ENCODE measurements at regions not wholly inside any gene's neighbourhood (a gene's known extent, or its start where the extent isn't known, plus 50 kb on each side); places are given as distances from the start of the nearest gene placed in this dataset.

- no peaks in the 10 kb centered on the region for H3K36me3 ChIP-seq (ENCODE audit: control insufficient read depth, insufficient read depth, low read length)
- no peak overlapping the region for H3K23ac ChIP-seq (ENCODE audit: low read depth, low read length)
- H3K27ac ChIP-seq (ENCODE audit: insufficient read depth, low read length) = no peak overlapping the region
- no peak overlapping the region for H3K4me2 ChIP-seq (ENCODE audit: low read depth, low read length)
- intact Hi-C loops (cut with micrococcal nuclease) (no loop called here), in situ Hi-C loops (cut with MboI; ENCODE audit: low sequenced_read_pairs) (no loop called here), dilution Hi-C loops (cut with HindIII; ENCODE audit: low sequenced_read_pairs, unreplicated experiment) (no loop called here)
- no peaks in the 10 kb centered on the region for H3K4me1 ChIP-seq (ENCODE audit: control insufficient read depth, insufficient read depth, low read length)
- no peaks in the 10 kb centered on the region for H3K9me1 ChIP-seq (ENCODE audit: insufficient read depth, low read length)
- H4K91ac ChIP-seq (ENCODE audit: insufficient read depth, low read depth, low read length) = no peak overlapping the region
- H3K9ac ChIP-seq (ENCODE audit: low read depth, low read length) = no peak overlapping the region
- no peak overlapping the region for H4K5ac ChIP-seq (ENCODE audit: low read depth, low read length)
- H3K4ac ChIP-seq (ENCODE audit: low read depth, low read length) = no peak overlapping the region
- no peak overlapping the region for H3K56ac ChIP-seq (ENCODE audit: extremely low read depth, insufficient read depth, low read length)
- no peak overlapping the region for H4K8ac ChIP-seq (ENCODE audit: low read depth in 2 of 2, low read length in 2 of 2)
- H3K4me3 ChIP-seq (ENCODE audit: insufficient read depth, low read depth, low read length) = no peak overlapping the region
- DNase-seq (peak; percentile 29), ATAC-seq (ENCODE audit: low read depth) (no peak; the same call in 1 of the 2 replicates)
- no peaks in the 10 kb centered on the region for H3K27me3 ChIP-seq (ENCODE audit: control insufficient read depth, insufficient read depth, low read length)
- no peak overlapping the region for H2AK5ac ChIP-seq (ENCODE audit: low read depth, low read length)
- H4K20me1 ChIP-seq (ENCODE audit: insufficient read depth, low read length) = no peaks in the 10 kb centered on the region
- no peak overlapping the region for H2AFZ ChIP-seq (replicated peaks; ENCODE audit: low read length, poor library complexity)
- POLR2A ChIA-PET (ENCODE audit: unreplicated experiment) = no interaction called here
- CTCF ChIA-PET = no interaction called here
- no peak overlapping the region for H2BK5ac ChIP-seq (ENCODE audit: low read depth, low read length, poor library complexity, severe bottlenecking)
- TF ChIP-seq NFE2L2 (IDR thresholded peaks at IDR 0.05; ENCODE audit: low read depth, low read length) (no peak), POLR2A (IDR thresholded peaks at IDR 0.05; ENCODE audit: low read depth, low read length) (no peak), CEBPB (IDR thresholded peaks at IDR 0.05; ENCODE audit: low read depth, low read length) (no peak), BHLHE40 (IDR thresholded peaks at IDR 0.05; ENCODE audit: low read depth, low read length) (no peak), RAD21 (IDR thresholded peaks at IDR 0.05; ENCODE audit: low read length) (no peak), USF2 (IDR thresholded peaks at IDR 0.05; ENCODE audit: low read depth, low read length) (no peak), FOS (IDR thresholded peaks at IDR 0.05; ENCODE audit: low read depth, low read length) (no peak), SMC3 (IDR thresholded peaks at IDR 0.05; ENCODE audit: low read depth, low read length) (no peak), MAZ (IDR thresholded peaks at IDR 0.05; ENCODE audit: borderline replicate concordance, low read depth, low read length) (no peak), MXI1 (IDR thresholded peaks at IDR 0.05; ENCODE audit: borderline replicate concordance, low read depth, low read length) (no peak), ELK1 (IDR thresholded peaks at IDR 0.05; ENCODE audit: borderline replicate concordance, low read depth, low read length) (no peak), RFX5 (IDR thresholded peaks at IDR 0.05; ENCODE audit: low read depth, low read length) (no peak), RCOR1 (IDR thresholded peaks at IDR 0.05; ENCODE audit: insufficient replicate concordance, low read length) (no peak), MAFK (IDR thresholded peaks at IDR 0.05; ENCODE audit: low read depth, low read length) (no peak), CTCF (conservative IDR thresholded peaks at IDR 0.05; ENCODE audit: low read depth, low read length) (no peak)
- no peak overlapping the region for H2BK120ac ChIP-seq (ENCODE audit: low read depth, low read length)
- WGBS, 2 experiments (ENCODE audit: extremely low coverage in 2 of 2, insufficient read length in 1 of 2) = 60% methylated on average over 1 of the region's 2 CpGs; no CpG with 5 or more reads in 1 of the 2 experiments
- H2BK15ac ChIP-seq (ENCODE audit: low read depth, low read length) = no peak overlapping the region
- no peak overlapping the region for H2BK20ac ChIP-seq (ENCODE audit: low read depth, low read length)
- no peak overlapping the region for H2AK9ac ChIP-seq (replicated peaks; ENCODE audit: low read depth, low read length, poor library complexity)
- H3K9me3 ChIP-seq (ENCODE audit: control insufficient read depth, insufficient read depth, low read length) = no peaks in the 10 kb centered on the region
- H3K79me1 ChIP-seq (ENCODE audit: low read depth in 1 of 2, low read length in 2 of 2) = no peaks in the 10 kb centered on the region
- no peak overlapping the region for H3K18ac ChIP-seq (ENCODE audit: low read depth, low read length)
- H3K14ac ChIP-seq (replicated peaks; ENCODE audit: low read depth, low read length) = no peak overlapping the region
- BruUV-seq (replicated peaks) = no TSS peak
Observed at GRCh38 chr4:189232274-189232673, 708.4 kb upstream of the FRG1 start.

Data from IMR-90 (cell line).